ENCODE measurements at regions not wholly inside any gene's neighbourhood (a gene's known extent, or its start where the extent isn't known, plus 50 kb on each side); places are given as distances from the start of the nearest gene placed in this dataset.

DNA sequence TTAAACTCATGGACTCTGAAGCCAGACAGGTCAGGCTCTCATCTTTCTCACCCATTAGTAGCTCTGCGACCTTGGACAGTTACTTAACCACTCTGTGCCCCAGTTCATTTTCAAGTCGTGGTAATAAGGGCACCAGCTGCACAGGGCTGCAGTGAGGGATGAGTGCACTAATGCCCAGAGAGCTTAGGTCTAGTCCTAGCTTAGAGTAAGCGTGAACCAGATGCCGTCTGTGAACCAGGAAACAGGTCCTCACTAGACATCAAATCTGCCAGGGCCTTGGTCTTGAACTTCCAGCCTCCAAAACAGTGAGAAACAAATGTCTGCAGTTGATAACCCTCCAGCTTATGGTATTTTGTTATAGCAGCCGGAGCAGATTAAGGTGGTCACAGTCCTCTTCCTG is 222.4 kb upstream of the PFKP start:
- no peak for TF ChIP-seq POLR2A (IDR thresholded peaks at IDR 0.05)
- TF ChIP-seq, protein P1, sequence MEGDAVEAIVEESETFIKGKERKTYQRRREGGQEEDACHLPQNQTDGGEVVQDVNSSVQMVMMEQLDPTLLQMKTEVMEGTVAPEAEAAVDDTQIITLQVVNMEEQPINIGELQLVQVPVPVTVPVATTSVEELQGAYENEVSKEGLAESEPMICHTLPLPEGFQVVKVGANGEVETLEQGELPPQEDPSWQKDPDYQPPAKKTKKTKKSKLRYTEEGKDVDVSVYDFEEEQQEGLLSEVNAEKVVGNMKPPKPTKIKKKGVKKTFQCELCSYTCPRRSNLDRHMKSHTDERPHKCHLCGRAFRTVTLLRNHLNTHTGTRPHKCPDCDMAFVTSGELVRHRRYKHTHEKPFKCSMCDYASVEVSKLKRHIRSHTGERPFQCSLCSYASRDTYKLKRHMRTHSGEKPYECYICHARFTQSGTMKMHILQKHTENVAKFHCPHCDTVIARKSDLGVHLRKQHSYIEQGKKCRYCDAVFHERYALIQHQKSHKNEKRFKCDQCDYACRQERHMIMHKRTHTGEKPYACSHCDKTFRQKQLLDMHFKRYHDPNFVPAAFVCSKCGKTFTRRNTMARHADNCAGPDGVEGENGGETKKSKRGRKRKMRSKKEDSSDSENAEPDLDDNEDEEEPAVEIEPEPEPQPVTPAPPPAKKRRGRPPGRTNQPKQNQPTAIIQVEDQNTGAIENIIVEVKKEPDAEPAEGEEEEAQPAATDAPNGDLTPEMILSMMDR (IDR thresholded peaks at IDR 0.05), result no peak
